ENCODE measurements at regions not wholly inside any gene's neighbourhood (a gene's known extent, or its start where the extent isn't known, plus 50 kb on each side); places are given as distances from the start of the nearest gene placed in this dataset.

DNA sequence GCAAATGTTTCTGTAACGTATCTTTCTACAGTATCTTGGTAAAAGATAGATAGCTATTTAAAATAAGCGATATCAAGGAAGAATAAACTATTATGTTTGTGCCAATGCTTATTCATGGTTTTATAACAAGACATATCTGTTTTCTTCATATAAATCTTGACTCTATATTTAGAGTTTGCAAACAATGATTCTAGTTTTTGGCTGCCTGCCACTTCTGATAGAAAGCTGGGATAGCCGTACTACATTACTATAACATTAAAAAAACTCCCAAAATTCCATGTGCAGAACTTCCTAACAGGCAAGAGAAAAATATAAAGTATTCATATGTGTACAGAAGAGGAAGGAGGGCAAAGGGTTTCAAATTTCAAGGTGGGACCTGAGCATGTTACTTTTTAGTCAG lies 985.0 kb downstream of the BCL11A start:
- Histone ChIP-seq H3K27ac (no peak overlapping the region), H3K4me1 (peaks cover 6% of the 10 kb centered on the region; the same call in 1 of the 2 replicates), H3K9me3 (no peaks in the 10 kb centered on the region), H3K4me2 (no peak overlapping the region), H3K4me3 (no peak overlapping the region), H3K27me3 (no peaks in the 10 kb centered on the region), H4K20me1 (no peaks in the 10 kb centered on the region), H3K9ac (no peak overlapping the region), H3K36me3 (no peaks in the 10 kb centered on the region)
- no peak for TF ChIP-seq Cebpa-rat (IDR thresholded peaks at IDR 0.05)

DNA sequence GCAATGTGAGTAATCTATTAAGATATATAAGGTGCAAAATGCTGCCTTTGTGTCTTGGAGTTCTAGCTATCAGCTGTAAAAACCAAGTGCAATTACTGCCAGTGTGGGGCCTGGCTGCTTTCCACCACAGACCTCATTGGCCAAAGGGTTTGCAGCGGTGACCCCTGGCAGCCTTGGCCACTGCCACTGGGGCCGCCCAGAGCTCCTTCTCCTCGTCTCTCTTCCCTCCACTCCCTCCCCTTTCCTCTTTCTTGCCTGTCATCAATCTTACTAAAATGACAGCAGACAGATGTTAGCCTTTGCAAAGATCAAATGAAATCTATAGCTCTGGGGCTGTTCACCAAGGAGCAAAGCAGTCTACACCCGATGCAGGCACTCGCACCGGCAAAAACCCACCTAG lies 986.3 kb downstream of the BCL11A start:
- H3K9me3 ChIP-seq: no peaks in the 10 kb centered on the region
- no peak overlapping the region for H3K27ac ChIP-seq
- H3K9ac ChIP-seq: no peak overlapping the region
- TF ChIP-seq Cebpa-rat (IDR thresholded peaks at IDR 0.05): no peak
- H3K27me3 ChIP-seq: no peaks in the 10 kb centered on the region
- no peak overlapping the region for H3K4me3 ChIP-seq
- no peak overlapping the region for H3K4me2 ChIP-seq
- peaks cover 6% of the 10 kb centered on the region; the same call in 1 of the 2 replicates for H3K4me1 ChIP-seq
- H3K36me3 ChIP-seq: no peaks in the 10 kb centered on the region
- H4K20me1 ChIP-seq: no peaks in the 10 kb centered on the region

DNA sequence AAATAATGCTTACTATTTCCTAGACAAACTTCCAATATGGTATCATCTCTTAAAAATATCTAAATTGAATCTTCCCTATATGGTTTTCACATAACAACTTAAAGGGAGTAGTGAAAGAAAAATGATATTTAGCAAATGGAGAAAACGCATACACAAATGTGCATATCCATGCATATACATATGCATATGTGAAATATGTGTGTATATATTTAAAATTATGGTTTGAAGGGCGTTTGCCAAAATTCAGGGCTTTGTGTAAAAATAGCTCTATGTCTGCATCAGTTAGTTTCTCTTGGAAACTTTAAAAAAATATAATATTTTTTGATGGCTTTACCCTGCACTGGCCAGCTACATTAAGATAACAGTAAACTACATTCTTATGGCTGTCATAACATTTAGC lies 986.7 kb downstream of the BCL11A start:
- no peaks in the 10 kb centered on the region for H3K27me3 ChIP-seq
- H3K9me3 ChIP-seq: no peaks in the 10 kb centered on the region
- H3K4me1 ChIP-seq: peaks cover 6% of the 10 kb centered on the region; the same call in 1 of the 2 replicates
- no peak overlapping the region for H3K9ac ChIP-seq
- no peak for TF ChIP-seq Cebpa-rat (IDR thresholded peaks at IDR 0.05)
- no peak overlapping the region for H3K27ac ChIP-seq
- no peak overlapping the region for H3K4me3 ChIP-seq
- H3K36me3 ChIP-seq: no peaks in the 10 kb centered on the region
- no peaks in the 10 kb centered on the region for H4K20me1 ChIP-seq
- no peak overlapping the region for H3K4me2 ChIP-seq

DNA sequence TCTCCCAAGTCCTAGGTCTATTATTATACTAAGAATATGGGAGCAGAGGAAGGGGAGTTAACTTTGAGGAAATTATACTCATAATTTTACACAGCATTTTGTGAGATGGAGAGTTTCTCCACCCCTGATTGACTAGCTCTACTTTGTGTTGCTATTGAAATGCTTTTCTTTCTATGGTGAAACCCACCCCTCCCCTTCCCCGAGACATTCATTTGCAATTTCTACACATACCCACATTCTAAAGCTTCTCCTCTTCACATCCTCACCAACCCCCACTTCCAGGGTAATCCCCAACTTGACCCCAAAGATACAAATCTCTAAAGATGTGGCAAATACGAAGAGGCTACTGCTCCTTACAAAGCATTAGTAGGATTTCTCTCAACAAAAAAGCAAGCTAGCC lies 992.2 kb downstream of the BCL11A start:
- Histone ChIP-seq H3K9me3 (no peaks in the 10 kb centered on the region), H3K27me3 (no peaks in the 10 kb centered on the region), H3K4me1 (no peaks in the 10 kb centered on the region), H3K9ac (no peak overlapping the region), H4K20me1 (no peaks in the 10 kb centered on the region), H3K27ac (no peak overlapping the region), H3K4me2 (no peak overlapping the region), H3K36me3 (no peaks in the 10 kb centered on the region), H3K4me3 (no peak overlapping the region)
- no peak for TF ChIP-seq Cebpa-rat (IDR thresholded peaks at IDR 0.05)

DNA sequence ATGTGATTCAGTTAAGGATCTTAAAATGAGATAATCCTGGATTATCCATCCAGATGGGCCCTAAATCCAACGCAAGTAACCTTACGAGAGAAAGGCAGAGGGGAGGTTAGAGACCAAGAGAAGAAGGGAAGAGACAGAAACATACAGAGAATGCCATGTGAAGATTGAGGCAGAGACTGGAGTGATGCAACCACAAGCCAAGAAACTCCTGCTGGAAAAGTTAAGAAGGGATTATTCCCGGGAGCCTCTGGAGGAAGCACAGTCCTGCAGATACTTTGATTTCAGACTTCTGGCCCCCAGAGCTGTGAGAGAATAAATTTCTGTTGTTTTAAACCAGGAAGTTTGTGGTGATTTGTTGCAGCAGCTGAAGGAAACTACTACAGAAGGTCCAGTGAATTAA lies 992.7 kb downstream of the BCL11A start:
- Histone ChIP-seq H3K36me3 (no peaks in the 10 kb centered on the region), H3K27ac (no peak overlapping the region), H3K4me1 (no peaks in the 10 kb centered on the region), H3K9ac (no peak overlapping the region), H3K9me3 (no peaks in the 10 kb centered on the region), H3K27me3 (no peaks in the 10 kb centered on the region), H3K4me3 (no peak overlapping the region), H4K20me1 (no peaks in the 10 kb centered on the region), H3K4me2 (no peak overlapping the region)
- TF ChIP-seq Cebpa-rat (IDR thresholded peaks at IDR 0.05): no peak

DNA sequence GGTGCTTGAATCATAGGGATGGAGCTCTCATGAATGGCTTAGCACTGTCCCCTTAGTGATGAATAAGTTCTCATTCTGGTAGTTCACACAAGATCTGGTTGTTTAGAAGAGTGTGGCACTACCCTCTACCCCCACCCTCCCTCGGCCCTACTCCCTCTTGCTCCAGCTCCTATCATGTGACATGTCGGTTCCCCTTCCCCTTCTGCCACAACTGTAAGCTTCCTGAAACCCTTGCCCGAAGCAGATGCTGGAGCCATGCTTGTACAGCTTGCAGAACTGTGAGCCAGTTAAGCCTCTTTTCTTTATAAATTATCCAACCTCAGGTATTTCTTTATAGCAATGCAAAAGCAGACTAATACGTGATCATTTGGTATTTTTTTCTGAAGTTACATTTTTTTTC lies 1012.6 kb downstream of the BCL11A start:
- Histone ChIP-seq H3K27me3 (no peaks in the 10 kb centered on the region), H3K36me3 (no peaks in the 10 kb centered on the region), H4K20me1 (no peaks in the 10 kb centered on the region), H3K27ac (no peak overlapping the region), H3K4me1 (no peaks in the 10 kb centered on the region), H3K4me2 (no peak overlapping the region), H3K9me3 (no peaks in the 10 kb centered on the region), H3K9ac (no peak overlapping the region), H3K4me3 (no peak overlapping the region)
- TF ChIP-seq Cebpa-rat (IDR thresholded peaks at IDR 0.05): no peak

DNA sequence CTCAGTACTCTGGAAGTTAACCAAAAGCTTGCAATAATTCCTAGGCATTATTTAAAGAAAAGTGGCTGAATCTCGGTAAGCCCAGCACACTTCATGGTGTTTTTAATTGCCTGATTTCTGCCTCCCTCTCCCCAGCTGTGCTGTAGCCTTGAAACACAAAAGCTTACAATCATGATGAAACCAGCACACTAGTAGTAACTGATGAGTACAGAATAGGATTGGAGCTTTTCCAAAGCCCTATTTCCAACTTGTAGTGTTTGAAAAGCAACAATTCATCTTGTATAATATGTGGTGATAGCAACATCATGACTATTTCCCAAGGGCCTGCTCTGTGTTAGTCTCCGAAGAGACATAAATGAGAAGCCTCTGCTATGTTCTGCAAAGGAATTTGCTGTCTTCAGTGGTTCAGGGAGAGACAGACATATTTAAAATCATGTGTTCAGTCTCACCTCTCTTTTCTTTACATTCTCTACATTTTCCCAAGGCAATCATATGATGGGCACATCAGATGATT lies 1015.0 kb downstream of the BCL11A start:
- Histone ChIP-seq H3K4me1 (no peaks in the 10 kb centered on the region), H4K20me1 (no peaks in the 10 kb centered on the region), H3K27ac (no peak overlapping the region), H3K36me3 (no peaks in the 10 kb centered on the region), H3K9ac (no peak overlapping the region), H3K4me2 (no peak overlapping the region), H3K4me3 (no peak overlapping the region), H3K9me3 (no peaks in the 10 kb centered on the region), H3K27me3 (no peaks in the 10 kb centered on the region)
- no peak for TF ChIP-seq Cebpa-rat (IDR thresholded peaks at IDR 0.05)

DNA sequence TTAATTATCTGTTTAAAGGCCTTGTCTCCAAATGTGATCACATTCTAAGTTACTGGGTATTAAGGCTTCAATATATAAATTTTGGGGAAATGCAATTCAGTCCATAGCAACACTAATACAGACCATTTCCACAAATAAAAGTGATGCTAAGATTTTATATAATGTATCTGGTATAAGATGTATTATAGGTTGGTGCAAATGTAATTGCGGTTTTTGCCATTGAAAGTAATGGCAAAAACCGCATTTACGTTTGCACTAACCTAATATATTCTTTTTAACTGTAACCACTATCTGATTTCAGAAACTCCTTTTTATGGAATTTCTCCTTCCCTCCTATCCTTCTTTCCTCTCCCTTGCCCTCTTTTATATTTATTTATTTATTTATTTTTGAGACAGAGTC lies 1020.6 kb downstream of the BCL11A start:
- no peak for TF ChIP-seq Cebpa-rat (IDR thresholded peaks at IDR 0.05)

DNA sequence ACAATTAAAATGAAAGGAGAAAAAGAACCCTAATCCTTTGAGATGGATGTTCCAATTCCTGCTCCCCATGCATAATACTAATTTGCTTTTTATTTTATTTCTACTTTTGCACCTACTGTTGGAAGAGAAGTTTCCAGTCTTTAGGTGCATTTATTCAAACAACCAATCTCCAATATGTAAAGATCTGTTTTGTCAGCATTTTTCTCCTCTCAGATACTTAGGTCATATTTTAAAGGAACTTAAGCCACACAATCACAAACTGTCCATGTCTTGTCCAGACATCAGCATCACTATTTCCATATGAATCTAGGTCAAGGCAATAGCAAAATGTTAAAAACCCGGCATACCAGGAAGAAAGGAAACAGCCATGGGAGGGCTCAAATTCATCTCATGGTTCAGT lies 1023.2 kb downstream of the BCL11A start:
- TF ChIP-seq Cebpa-rat (IDR thresholded peaks at IDR 0.05): no peak
- H3K27ac ChIP-seq: no peak overlapping the region
- H3K9ac ChIP-seq: no peak overlapping the region
- H3K4me2 ChIP-seq: no peak overlapping the region
- H3K4me1 ChIP-seq: peaks cover 8% of the 10 kb centered on the region; the same call in 1 of the 2 replicates
- H3K27me3 ChIP-seq: no peaks in the 10 kb centered on the region
- no peak overlapping the region for H3K4me3 ChIP-seq
- no peaks in the 10 kb centered on the region for H3K36me3 ChIP-seq
- H3K9me3 ChIP-seq: no peaks in the 10 kb centered on the region
- H4K20me1 ChIP-seq: no peaks in the 10 kb centered on the region

More for the DNA sequence above, 1020.6 kb downstream of the BCL11A start:
- Histone ChIP-seq H3K36me3 (no peaks in the 10 kb centered on the region), H3K27me3 (no peaks in the 10 kb centered on the region), H3K4me1 (peaks cover 8% of the 10 kb centered on the region; the same call in 1 of the 2 replicates), H3K4me2 (no peak overlapping the region), H3K4me3 (no peak overlapping the region), H3K9me3 (no peaks in the 10 kb centered on the region), H3K9ac (no peak overlapping the region), H3K27ac (no peak overlapping the region), H4K20me1 (no peaks in the 10 kb centered on the region)

DNA sequence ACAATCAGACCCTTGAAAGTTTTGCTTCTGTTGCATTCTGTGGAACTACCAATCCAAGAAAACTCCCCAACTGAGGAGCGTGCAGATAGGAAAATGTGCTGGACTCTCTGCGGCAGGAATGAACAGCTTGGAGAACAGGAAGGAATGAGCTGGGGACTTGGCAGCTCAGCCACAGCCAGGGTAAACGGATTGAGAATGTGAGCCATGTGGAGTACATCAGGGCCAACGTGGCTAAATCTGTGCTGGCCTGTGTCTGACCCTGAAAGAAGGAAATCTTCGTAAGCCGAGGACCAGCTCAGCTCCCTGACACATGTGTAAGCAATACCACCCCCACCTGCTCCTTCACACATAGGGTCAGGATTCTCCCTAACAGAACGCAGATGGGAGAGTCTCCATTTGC lies 1023.7 kb downstream of the BCL11A start:
- Histone ChIP-seq H3K27me3 (no peaks in the 10 kb centered on the region), H3K9ac (no peak overlapping the region), H3K9me3 (no peaks in the 10 kb centered on the region)

DNA sequence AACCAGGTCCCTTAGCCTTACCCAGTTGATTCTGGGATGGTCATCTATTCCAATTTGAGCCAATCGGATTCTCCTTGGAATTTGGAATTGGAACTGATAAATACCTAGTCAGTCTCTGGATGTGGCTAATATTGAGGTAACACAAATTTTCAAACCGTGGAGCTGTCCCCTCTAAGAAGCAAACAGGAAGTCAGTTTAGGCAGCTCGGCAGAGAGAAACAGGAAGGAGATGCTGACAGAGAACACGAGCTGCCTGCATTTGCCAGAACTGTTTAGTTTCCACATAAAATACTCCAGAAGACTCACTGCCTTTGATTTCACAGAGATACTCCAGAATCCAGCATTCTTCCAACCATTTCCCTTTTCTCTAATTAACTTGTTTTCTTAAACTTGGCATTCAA lies 1024.9 kb downstream of the BCL11A start:
- H3K4me3 ChIP-seq: no peak overlapping the region
- peaks cover 8% of the 10 kb centered on the region; the same call in 1 of the 2 replicates for H3K4me1 ChIP-seq
- no peak overlapping the region for H3K27ac ChIP-seq
- H3K27me3 ChIP-seq: no peaks in the 10 kb centered on the region
- no peaks in the 10 kb centered on the region for H3K36me3 ChIP-seq
- no peaks in the 10 kb centered on the region for H3K9me3 ChIP-seq
- H4K20me1 ChIP-seq: no peaks in the 10 kb centered on the region
- peak overlapping the region; percentile 23; the same call in 1 of the 2 replicates for H3K4me2 ChIP-seq
- no peak overlapping the region for H3K9ac ChIP-seq
- no peak for TF ChIP-seq Cebpa-rat (IDR thresholded peaks at IDR 0.05)

More for the DNA sequence above, 1023.7 kb downstream of the BCL11A start:
- Histone ChIP-seq H3K36me3 (no peaks in the 10 kb centered on the region), H3K4me1 (peaks cover 8% of the 10 kb centered on the region; the same call in 1 of the 2 replicates), H3K4me2 (no peak overlapping the region), H4K20me1 (no peaks in the 10 kb centered on the region), H3K27ac (no peak overlapping the region), H3K4me3 (no peak overlapping the region)
- TF ChIP-seq Cebpa-rat (IDR thresholded peaks at IDR 0.05): no peak
